Umbilical cord (tissue), 1 donor: ENCODE measurements at regions not wholly inside any gene's neighbourhood (a gene's known extent, or its start where the extent isn't known, plus 50 kb on each side); places are given as distances from the start of the nearest gene placed in this dataset.
"Not testable (repeated sequence)": the region's sequence is repeated elsewhere in the genome, so short reads cannot be mapped to it uniquely, and the experiment has no call there.

Experiments used
- DNase-seq: peaks from one replicate; pipeline ENCODE4 v3.0.0-alpha.2; 2015; ENCODE audit warnings: low spot score

DNA sequence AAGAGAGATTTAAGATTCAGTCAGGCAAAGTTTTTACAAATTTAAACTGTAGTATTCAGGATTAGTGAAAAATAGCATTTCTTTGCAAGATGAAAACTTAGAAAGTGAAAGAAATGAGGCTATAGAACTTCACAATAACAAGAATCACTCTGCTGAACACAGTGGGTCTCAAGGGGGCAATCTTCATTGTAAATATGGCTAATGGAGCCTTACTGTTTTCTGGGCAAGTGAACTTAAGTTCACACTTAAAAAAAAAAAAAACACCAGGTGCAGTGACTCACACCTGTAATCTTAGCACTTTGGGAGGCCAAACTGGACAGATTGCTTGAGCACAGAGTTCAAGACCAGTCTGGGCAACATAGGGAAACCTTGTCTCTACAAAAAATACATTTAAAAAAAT lies 175.9 kb upstream of the SNX2 start:
- no peak for DNase-seq

- DNase-seq = no peak
Observed at GRCh38 chr5:122600924-122601323, 174.0 kb upstream of the SNX2 start.

DNA sequence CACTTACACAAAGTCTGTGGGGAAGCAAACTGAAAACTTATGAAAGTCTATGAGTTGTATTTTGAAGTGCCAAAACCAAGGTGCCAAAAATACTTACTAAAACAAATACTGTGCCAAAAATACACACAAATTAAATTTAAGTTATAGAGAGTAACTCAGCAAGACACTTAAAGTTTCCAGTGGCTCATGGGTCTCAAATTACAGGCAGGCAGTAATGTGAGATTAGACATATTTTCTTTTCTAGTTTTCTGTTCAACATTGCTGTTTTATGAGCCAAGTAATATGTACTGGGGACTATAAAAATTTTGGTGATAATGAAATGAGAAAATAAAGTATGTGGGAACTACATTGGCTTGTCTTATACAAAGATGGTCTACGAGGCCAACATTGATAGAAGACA lies 172.2 kb upstream of the SNX2 start:
- no peak for DNase-seq

DNA sequence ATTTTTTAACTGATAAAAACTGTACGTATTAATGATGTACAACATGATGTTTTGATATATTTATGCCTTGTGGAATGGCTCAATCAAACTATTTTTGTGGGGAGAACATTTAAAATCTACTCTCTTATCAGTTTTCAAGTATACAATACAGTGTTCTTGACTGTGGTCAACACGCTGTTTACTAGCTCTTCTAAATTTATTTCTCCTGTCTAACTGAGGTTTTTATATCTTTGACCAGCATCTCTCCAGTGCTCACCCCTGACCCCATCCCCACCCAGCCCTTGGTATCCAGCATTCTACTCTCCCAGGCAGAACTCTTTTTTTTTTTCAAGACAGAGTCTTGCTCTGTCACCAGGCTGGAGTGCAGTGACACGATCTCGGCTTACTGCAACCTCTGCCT lies 169.6 kb upstream of the SNX2 start:
- DNase-seq = no peak

DNA sequence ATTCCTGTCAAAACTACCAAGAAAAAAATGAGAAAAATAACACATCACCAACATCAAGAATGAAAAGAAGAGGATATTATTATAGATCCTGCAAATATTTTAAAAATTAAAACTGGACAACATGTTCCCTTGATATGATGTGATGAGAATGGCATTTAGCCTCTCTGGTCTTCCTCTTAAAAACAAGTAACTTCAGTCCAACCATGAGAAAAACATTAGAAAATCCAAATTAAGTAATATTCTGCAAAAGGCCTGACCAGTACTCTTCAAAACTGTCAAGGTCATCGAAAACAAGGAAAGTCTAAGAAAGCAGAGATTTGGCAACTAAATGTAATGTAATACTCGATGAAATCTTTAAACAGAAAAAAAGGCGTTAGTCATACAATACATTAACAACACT lies 167.1 kb upstream of the SNX2 start:
- no peak for DNase-seq

GRCh38 chr5:122608222-122608621 lies 166.7 kb upstream of the SNX2 start:
- DNase-seq = no peak

GRCh38 chr5:122611406-122611805 lies 163.5 kb upstream of the SNX2 start:
- DNase-seq = peak; percentile 53

DNA sequence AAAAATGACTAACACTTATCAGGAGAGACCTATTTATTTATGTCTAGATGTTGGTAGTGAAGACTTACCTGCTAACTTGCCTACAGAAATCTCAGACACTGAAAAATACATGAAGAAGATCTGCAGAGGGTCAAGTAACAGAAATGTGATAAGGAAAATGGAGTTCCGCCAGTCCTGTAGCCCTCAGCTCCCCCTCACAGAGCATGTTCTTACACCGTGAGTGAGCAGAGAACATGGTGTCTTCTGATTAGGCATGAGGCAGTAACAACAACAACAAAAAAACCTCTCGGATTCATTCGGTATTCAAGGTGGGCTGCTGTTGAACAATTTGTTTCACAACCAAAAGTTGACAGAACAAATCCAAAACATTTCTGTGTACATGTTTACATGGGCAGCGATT lies 162.0 kb upstream of the SNX2 start:
- DNase-seq = no peak

GRCh38 chr5:122615146-122615545 lies 159.7 kb upstream of the SNX2 start:
- no peak for DNase-seq

- DNase-seq = no peak
Observed at GRCh38 chr5:122615832-122616231, 159.0 kb upstream of the SNX2 start.

- DNase-seq = not testable (repeated sequence)
Observed at GRCh38 chr5:122618046-122618445, 156.8 kb upstream of the SNX2 start.

GRCh38 chr5:122620768-122621167 lies 154.1 kb upstream of the SNX2 start:
- DNase-seq = not testable (repeated sequence)

DNA sequence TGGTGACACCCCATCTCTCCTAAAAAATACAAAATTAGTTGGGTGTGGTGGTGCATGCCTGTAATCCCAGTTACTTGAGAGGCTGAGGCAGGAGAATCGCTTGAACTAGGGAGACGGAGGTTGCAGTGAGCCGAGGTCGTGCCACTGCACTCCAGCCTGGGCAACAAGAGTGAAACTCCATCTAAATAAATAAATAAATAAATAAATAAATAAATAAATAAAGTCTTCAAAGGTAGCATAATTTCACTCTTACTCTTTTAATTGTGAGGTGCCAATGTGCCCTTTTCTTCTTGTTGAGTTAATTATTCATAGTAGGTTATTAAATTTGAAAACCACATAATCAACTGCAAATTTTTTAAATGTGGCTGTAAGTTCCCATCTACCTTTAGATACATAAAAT lies 146.2 kb upstream of the SNX2 start:
- DNase-seq = not testable (repeated sequence)

- no peak for DNase-seq
Observed at GRCh38 chr5:122629121-122629677, 145.7 kb upstream of the SNX2 start.

DNA sequence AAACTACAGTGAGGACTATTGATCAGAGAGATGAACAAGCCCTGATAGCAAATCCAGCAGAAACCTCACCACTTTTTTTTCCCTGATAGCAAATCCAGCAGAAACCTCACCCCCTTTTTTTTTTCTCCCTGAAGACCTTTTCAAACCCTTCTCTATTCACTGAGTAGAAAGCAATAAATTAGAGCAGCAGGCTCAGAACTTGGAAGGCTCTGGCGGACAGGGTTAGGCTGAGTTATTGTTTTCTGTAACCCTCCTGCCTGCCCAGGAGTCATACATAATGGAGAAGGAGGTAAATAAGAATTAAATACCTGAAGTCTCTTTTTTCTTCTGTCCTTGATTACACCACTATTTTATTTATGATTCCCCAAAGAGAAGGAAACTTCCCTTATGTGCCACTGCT lies 136.3 kb upstream of the SNX2 start:
- DNase-seq = no peak

- DNase-seq = no peak
Observed at GRCh38 chr5:122639033-122639432, 135.8 kb upstream of the SNX2 start.

DNA sequence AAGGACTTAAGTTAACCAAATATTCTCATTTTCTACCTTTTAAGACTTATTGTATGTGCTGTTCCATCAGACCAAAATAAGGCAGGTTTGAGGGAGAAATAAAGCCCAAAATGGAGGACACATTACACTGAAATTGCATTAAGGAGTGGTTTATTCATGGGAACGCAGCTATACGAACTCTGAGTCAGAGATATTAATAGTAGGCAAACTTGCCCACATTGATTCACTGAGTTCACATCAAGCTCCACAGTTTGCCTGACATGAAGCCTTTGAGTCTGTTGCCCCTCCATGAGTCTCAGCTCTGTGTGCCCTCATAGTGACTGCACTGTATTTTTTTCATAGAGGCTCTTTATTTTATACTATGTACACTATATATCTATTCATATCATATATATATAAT lies 135.0 kb upstream of the SNX2 start:
- no peak for DNase-seq

- no peak for DNase-seq
Observed at GRCh38 chr5:122649080-122649479, 125.8 kb upstream of the SNX2 start.

GRCh38 chr5:122653087-122654017 lies 121.5 kb upstream of the SNX2 start:
- DNase-seq = peak; percentile 91

GRCh38 chr5:122656160-122656559 lies 118.7 kb upstream of the SNX2 start:
- DNase-seq = peak; percentile 66

GRCh38 chr5:122656577-122656976 lies 118.3 kb upstream of the SNX2 start:
- DNase-seq = no peak

- no peak for DNase-seq
Observed at GRCh38 chr5:122661496-122662180, 113.2 kb upstream of the SNX2 start.

DNA sequence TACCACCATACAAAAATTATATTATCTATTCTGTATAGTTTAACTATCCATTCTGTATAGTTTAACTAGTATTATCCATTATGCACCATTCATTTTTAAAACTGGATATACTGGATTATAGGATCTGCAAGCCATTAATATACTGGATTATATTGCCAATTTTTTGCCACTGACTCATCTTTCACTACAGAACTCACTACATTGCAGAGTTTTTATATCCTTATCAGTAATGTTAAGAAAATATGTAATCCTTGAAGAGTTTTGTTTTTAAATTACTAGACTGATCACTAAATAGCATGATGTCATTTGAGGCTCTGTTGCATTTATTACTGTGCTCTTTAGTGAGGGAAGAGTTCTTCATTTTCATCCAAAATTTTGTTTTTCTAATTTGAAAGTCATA lies 109.8 kb upstream of the SNX2 start:
- peak; percentile 62 for DNase-seq
